ENCODE measurements at regions not wholly inside any gene's neighbourhood (a gene's known extent, or its start where the extent isn't known, plus 50 kb on each side); places are given as distances from the start of the nearest gene placed in this dataset.

GRCh38 chr5:74433255-74433895 is 207.2 kb downstream of the ENC1 start:
- TF ChIP-seq CTCF (IDR thresholded peaks at IDR 0.05; ENCODE audit: extremely low read depth in 1 of 2, insufficient read depth in 1 of 2, low read depth in 1 of 2, low read length in 2 of 2) (no peak), MYC (IDR thresholded peaks at IDR 0.05; ENCODE audit: low read depth, low read length) (peak; percentile 28), POLR2A (IDR thresholded peaks at IDR 0.05; ENCODE audit: low read depth, low read length) (no peak), JUN (IDR thresholded peaks at IDR 0.05; ENCODE audit: borderline replicate concordance, insufficient read depth, insufficient read length, low read depth) (peak; percentile 53), MAX (IDR thresholded peaks at IDR 0.05; ENCODE audit: insufficient read depth, insufficient read length) (no peak), POLR2AphosphoS5 (IDR thresholded peaks at IDR 0.05; ENCODE audit: insufficient read depth, low read depth, low read length) (peak; percentile 64)

All from endothelial cell of umbilical vein (primary cell).